AG04450 (cell line): ENCODE measurements at regions not wholly inside any gene's neighbourhood (a gene's known extent, or its start where the extent isn't known, plus 50 kb on each side); places are given as distances from the start of the nearest gene placed in this dataset.
A peak's percentile ranks its signal among the peaks of the same experiment; 100 is the strongest.
"Not testable (repeated sequence)": the region's sequence is repeated elsewhere in the genome, so short reads cannot be mapped to it uniquely, and the experiment has no call there.

Experiments
- CTCF ChIA-PET: fragments of 300-600, 350-600 bp; formaldehyde crosslinking; extraction: SDS; loops from one replicate; lab custom pipeline; 2022; ENCODE audit warnings: antibody characterized with exemption, inconsistent platforms; lab: Charles Lee
- POLR2A ChIA-PET: fragments of 350-600 bp; formaldehyde crosslinking; extraction: SDS; loops from one replicate; lab custom pipeline; 2021; ENCODE audit warnings: antibody characterized with exemption, inconsistent platforms; lab: Yijun Ruan, JAX
- DNase-seq: peaks from one replicate; pipeline ENCODE4 v3.0.0-alpha.2; 2011; ENCODE audit warnings: low read depth, low spot score
- H3K27ac ChIP-seq: one replicate; pipeline ENCODE4 v1.5.1; 2012; ENCODE audit warnings: low read depth, low read length, control low read depth
- H3K27me3 ChIP-seq: one replicate; pipeline ENCODE4 v1.6.0; 2012; ENCODE audit warnings: low read length; ENCODE audit not compliant: control insufficient read depth, insufficient read depth
- H3K4me3 ChIP-seq: 2 replicates; pipeline ENCODE4 v1.5.1; 2011; ENCODE audit warnings: mild to moderate bottlenecking, low read depth, low read length, control low read depth
- H3K9me3 ChIP-seq: 2 replicates; pipeline ENCODE4 v1.5.1; 2012; ENCODE audit warnings: low read length; ENCODE audit not compliant: control insufficient read depth, insufficient read depth
- TF ChIP-seq, protein P1 (sequence below): IDR thresholded peaks from 2 replicates; pipeline ENCODE4 v1.5.1; 2011; ENCODE audit warnings: low read depth, low read length, control low read depth, inconsistent platforms

DNA sequence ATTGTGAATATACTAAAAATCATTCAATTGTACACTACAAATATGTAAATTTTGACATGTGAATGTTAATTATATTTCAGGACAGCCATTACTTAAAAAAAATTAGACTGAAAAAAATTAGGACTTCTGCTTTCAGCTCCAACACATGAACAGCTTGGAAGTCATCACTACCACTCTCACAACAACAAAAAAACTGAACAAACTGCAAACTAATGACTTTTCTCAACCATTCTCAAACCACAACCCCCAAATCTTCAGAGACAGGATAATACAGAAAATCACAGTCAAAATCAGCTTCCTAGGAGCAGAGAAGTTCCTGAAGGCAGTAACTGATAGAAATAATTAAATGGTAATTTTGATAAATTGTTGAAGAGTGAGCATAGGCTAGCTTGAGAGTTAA is 686.4 kb downstream of the TLE1 start:
- ChIA-PET CTCF (no interaction called here), POLR2A (no interaction called here)
- no peaks in the 10 kb centered on the region for H3K27me3 ChIP-seq
- DNase-seq: no peak
- no peak overlapping the region for H3K4me3 ChIP-seq
- H3K27ac ChIP-seq: no peak overlapping the region
- TF ChIP-seq, protein P1, sequence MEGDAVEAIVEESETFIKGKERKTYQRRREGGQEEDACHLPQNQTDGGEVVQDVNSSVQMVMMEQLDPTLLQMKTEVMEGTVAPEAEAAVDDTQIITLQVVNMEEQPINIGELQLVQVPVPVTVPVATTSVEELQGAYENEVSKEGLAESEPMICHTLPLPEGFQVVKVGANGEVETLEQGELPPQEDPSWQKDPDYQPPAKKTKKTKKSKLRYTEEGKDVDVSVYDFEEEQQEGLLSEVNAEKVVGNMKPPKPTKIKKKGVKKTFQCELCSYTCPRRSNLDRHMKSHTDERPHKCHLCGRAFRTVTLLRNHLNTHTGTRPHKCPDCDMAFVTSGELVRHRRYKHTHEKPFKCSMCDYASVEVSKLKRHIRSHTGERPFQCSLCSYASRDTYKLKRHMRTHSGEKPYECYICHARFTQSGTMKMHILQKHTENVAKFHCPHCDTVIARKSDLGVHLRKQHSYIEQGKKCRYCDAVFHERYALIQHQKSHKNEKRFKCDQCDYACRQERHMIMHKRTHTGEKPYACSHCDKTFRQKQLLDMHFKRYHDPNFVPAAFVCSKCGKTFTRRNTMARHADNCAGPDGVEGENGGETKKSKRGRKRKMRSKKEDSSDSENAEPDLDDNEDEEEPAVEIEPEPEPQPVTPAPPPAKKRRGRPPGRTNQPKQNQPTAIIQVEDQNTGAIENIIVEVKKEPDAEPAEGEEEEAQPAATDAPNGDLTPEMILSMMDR: no peak
- H3K9me3 ChIP-seq: no peaks in the 10 kb centered on the region

DNA sequence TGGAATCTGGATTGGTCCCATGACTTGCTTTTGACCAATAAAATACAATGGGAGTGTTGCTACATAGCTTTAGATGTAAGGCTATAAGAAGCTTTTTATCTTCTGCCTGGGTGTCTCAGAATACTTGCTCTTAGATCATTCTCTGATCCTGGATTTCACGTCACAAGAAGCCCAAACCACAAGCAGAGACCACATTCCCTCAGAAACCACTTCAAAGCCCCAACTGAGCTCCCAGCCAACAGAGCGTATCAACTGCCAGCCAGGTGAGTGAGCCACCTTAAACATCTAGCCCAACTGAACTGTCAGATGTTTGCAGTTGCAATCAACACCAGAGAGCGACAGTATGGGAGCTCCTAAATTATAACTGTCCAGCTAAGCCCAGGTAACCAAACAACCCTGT is 687.1 kb downstream of the TLE1 start:
- CTCF ChIA-PET: no interaction called here
- Histone ChIP-seq H3K9me3 (no peaks in the 10 kb centered on the region), H3K4me3 (no peak overlapping the region), H3K27ac (no peak overlapping the region), H3K27me3 (no peaks in the 10 kb centered on the region)
- POLR2A ChIA-PET: no interaction called here
- TF ChIP-seq, protein P1: no peak
- DNase-seq: no peak

DNA sequence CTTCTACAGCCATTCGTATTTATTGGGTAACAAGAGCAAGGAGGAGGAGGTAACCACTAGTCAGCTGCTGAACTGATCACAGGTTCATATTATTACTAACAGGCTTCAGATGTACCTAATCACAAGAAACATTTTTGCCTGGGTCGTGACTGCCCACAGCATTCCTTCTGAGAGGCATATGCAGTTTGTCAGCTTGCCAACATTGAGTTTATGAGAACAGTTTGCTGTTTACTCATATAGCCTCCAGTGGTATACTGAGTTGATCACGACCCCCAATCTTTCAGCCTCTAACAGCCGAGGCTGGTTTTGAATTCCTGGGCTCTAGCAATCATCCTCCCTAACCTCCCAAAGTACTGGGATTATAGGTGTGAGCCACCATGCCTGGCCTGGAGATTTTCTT is 693.6 kb downstream of the TLE1 start:
- no peaks in the 10 kb centered on the region for H3K27me3 ChIP-seq
- CTCF ChIA-PET: no interaction called here
- peak; percentile 29 for DNase-seq
- no peaks in the 10 kb centered on the region for H3K9me3 ChIP-seq
- no peak overlapping the region for H3K4me3 ChIP-seq
- POLR2A ChIA-PET: no interaction called here
- TF ChIP-seq, protein P1: no peak
- no peak overlapping the region for H3K27ac ChIP-seq

GRCh38 chr9:80994892-80995291 is 694.5 kb downstream of the TLE1 start:
- Histone ChIP-seq H3K27me3 (no peaks in the 10 kb centered on the region), H3K27ac (no peak overlapping the region), H3K9me3 (no peaks in the 10 kb centered on the region), H3K4me3 (no peak overlapping the region)
- TF ChIP-seq, protein P1: no peak
- DNase-seq: no peak
- ChIA-PET POLR2A (no interaction called here), CTCF (no interaction called here)

GRCh38 chr9:80985595-80985994 is 703.8 kb downstream of the TLE1 start:
- POLR2A ChIA-PET, H3K27me3 ChIP-seq, CTCF ChIA-PET, H3K27ac ChIP-seq, H3K9me3 ChIP-seq, H3K4me3 ChIP-seq, DNase-seq: not testable (repeated sequence)

DNA sequence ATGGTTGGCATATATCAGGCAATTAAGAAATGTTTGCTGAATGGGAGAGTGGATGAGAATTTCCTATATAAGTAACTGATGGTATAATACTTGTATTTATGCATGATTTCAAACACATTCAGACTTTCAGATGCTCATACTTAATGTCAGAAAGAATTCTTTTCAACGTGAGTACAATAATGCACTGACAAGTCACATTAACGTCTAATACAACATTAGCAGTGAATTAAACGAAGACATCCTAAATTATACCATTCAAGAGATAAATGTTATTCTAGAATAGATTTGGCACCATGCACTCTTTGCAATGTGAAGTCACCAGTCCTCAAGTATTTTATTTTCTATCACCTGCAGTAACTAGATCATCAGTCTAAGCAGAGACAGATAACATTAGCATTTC is 712.9 kb downstream of the TLE1 start:
- Histone ChIP-seq H3K9me3 (peaks cover 5% of the 10 kb centered on the region; the same call in 1 of the 2 replicates), H3K27ac (no peak overlapping the region), H3K27me3 (no peaks in the 10 kb centered on the region), H3K4me3 (no peak overlapping the region)
- CTCF ChIA-PET: no interaction called here
- POLR2A ChIA-PET: no interaction called here
- DNase-seq: no peak
- TF ChIP-seq, protein P1: no peak

- H3K4me3 ChIP-seq, POLR2A ChIA-PET, H3K27me3 ChIP-seq, DNase-seq, H3K27ac ChIP-seq, CTCF ChIA-PET, H3K9me3 ChIP-seq: not testable (repeated sequence)
Observed at GRCh38 chr9:80970377-80970776, 719.0 kb downstream of the TLE1 start.
